H1 (cell line): ENCODE measurements at regions not wholly inside any gene's neighbourhood (a gene's known extent, or its start where the extent isn't known, plus 50 kb on each side); places are given as distances from the start of the nearest gene placed in this dataset.

Experiments
- ASH2L ChIP-seq: fragments of 200-600, 300-600 bp; sonication (generic); IDR thresholded peaks from one replicate; pipeline ENCODE4 v1.7.1; 2017; ENCODE audit warnings: low read length
- ATF3 ChIP-seq: IDR thresholded peaks from 2 replicates; pipeline ENCODE4 v1.6.1; 2011; ENCODE audit warnings: low read depth, mild to moderate bottlenecking, low read length; ENCODE audit not compliant: insufficient read depth
- FOSL1 ChIP-seq: IDR thresholded peaks from 2 replicates; pipeline ENCODE4 v1.6.1; 2011; ENCODE audit warnings: mild to moderate bottlenecking, low read depth, low read length, moderate library complexity; ENCODE audit not compliant: insufficient read depth
- KDM5A ChIP-seq: fragments of 200-600 bp; IDR thresholded peaks from 2 replicates; pipeline ENCODE4 v1.7.1; 2012; ENCODE audit warnings: mild to moderate bottlenecking, low read length, inconsistent platforms, mixed read lengths
- POLR2AphosphoS5 ChIP-seq: IDR thresholded peaks from 2 replicates; pipeline ENCODE4 v1.6.1; 2011; ENCODE audit warnings: low read depth, low read length
- SIN3A ChIP-seq, 2 experiments: IDR thresholded peaks in 1 of 2; conservative IDR thresholded peaks in 1 of 2; 2 replicates each; pipeline ENCODE4 v1.6.1; 2011 to 2012; ENCODE audit warnings: low read length in 2 of 2, improper control_type of control experiment in 1 of 2, low read depth in 1 of 2, mild to moderate bottlenecking in 1 of 2
- ZNF274 ChIP-seq: IDR thresholded peaks from 2 replicates; pipeline ENCODE4 v1.7.0; 2012; ENCODE audit warnings: low read length, borderline replicate concordance; ENCODE audit errors: extremely low read depth

DNA sequence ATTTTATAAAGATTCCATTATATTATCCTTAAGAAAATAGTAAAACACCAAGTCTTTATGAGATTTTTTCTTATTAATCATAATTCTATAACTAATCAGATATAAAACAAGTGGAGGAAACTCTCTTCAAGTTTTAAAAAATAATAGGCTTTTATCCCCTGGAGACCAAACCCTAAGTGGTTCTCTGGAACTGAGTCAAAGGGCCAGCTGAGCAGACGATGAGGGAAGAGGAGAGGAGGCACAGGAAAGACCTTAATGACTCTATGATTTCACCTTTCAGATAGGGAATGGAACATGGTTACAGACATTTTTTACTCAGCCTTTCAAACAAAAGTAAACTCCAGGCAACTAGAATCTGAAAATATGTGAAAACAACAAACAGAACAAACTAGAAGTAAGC is 201.8 kb downstream of the SLC39A8 start (continued):
- TF ChIP-seq ATF3: no peak
- no peak for TF ChIP-seq POLR2AphosphoS5
- no peak for TF ChIP-seq FOSL1
- no peak for TF ChIP-seq ASH2L
- no peak for TF ChIP-seq ZNF274
- TF ChIP-seq KDM5A: no peak
- no peak for TF ChIP-seq SIN3A (conservative IDR thresholded peaks at IDR 0.05 in 1 of 2, IDR thresholded peaks at IDR 0.05 in 1 of 2; ENCODE audit: low read depth in 1 of 2, low read length in 2 of 2)
- TF ChIP-seq, all 59 proteins: peak for 0
